WTC11 (cell line): ENCODE measurements at regions not wholly inside any gene's neighbourhood (a gene's known extent, or its start where the extent isn't known, plus 50 kb on each side); places are given as distances from the start of the nearest gene placed in this dataset.

Source experiments
- AFF4 ChIP-seq: sonication (generic); formaldehyde crosslinking; IDR thresholded peaks from 2 replicates; pipeline ENCODE4 v1.8.1; 2023; ENCODE audit warnings: mild to moderate bottlenecking, missing genetic modification reagents, borderline replicate concordance
- ATF2 ChIP-seq: sonication (generic); formaldehyde crosslinking; IDR thresholded peaks from 2 replicates; pipeline ENCODE4 v1.8.1; 2022; ENCODE audit warnings: low read depth, missing genetic modification reagents, borderline replicate concordance
- CTCF ChIP-seq: fragments of 200-600 bp; IDR thresholded peaks from 2 replicates; pipeline ENCODE4 v1.8.0; 2022; ENCODE audit warnings: antibody characterized with exemption
- EMX1 ChIP-seq: fragments of 250-450 bp; sonication (Bioruptor Pico); IDR thresholded peaks from 2 replicates; pipeline ENCODE4 v1.8.0; 2021; ENCODE audit warnings: mild to moderate bottlenecking
- FOXP1 ChIP-seq: sonication (generic); formaldehyde crosslinking; IDR thresholded peaks from 2 replicates; pipeline ENCODE4 v1.8.0; 2022; ENCODE audit warnings: missing genetic modification reagents, mild to moderate bottlenecking, moderate library complexity, borderline replicate concordance
- HMGA2 ChIP-seq: fragments of 250-450 bp; sonication (Bioruptor Pico); IDR thresholded peaks from 2 replicates; pipeline ENCODE4 v1.4.0; 2021; ENCODE audit warnings: mild to moderate bottlenecking, moderate library complexity
- HMGXB4 ChIP-seq: sonication (generic); formaldehyde crosslinking; IDR thresholded peaks from 2 replicates; pipeline ENCODE4 v1.8.1; 2023; ENCODE audit warnings: mild to moderate bottlenecking, moderate library complexity, missing genetic modification reagents
- NFYB ChIP-seq: sonication (generic); formaldehyde crosslinking; conservative IDR thresholded peaks from 2 replicates; pipeline ENCODE4 v1.8.0; 2022; ENCODE audit warnings: low read depth, missing genetic modification reagents
- SP1 ChIP-seq: sonication (generic); formaldehyde crosslinking; conservative IDR thresholded peaks from 2 replicates; pipeline ENCODE4 v1.8.1; 2022; ENCODE audit warnings: missing genetic modification reagents
- USF1 ChIP-seq: sonication (generic); formaldehyde crosslinking; IDR thresholded peaks from 2 replicates; pipeline ENCODE4 v1.8.0; 2022; ENCODE audit warnings: mild to moderate bottlenecking, missing genetic modification reagents
- ZBTB21 ChIP-seq: sonication (generic); formaldehyde crosslinking; IDR thresholded peaks from 2 replicates; pipeline ENCODE4 v1.8.1; 2023; ENCODE audit warnings: mild to moderate bottlenecking, missing genetic modification reagents, borderline replicate concordance
- ZMAT4 ChIP-seq: fragments of 250-450 bp; sonication (Bioruptor Pico); IDR thresholded peaks from 2 replicates; pipeline ENCODE4 v1.9.0; 2021; ENCODE audit warnings: mild to moderate bottlenecking
- ZNF263 ChIP-seq: sonication (generic); formaldehyde crosslinking; IDR thresholded peaks from 2 replicates; pipeline ENCODE4 v1.8.1; 2022; ENCODE audit warnings: low read depth, mild to moderate bottlenecking, moderate library complexity, missing genetic modification reagents
- TF ChIP-seq, protein P1 (sequence below): sonication (generic); formaldehyde crosslinking; IDR thresholded peaks from 2 replicates; pipeline ENCODE4 v1.8.0; 2022; ENCODE audit warnings: mild to moderate bottlenecking, missing genetic modification reagents

GRCh38 chr21:38659936-38660332 is 145.8 kb upstream of the ETS2 start:
- TF ChIP-seq AFF4 (CRISPR knock-in tag) (no peak), HMGA2 (no peak), NFYB (CRISPR knock-in tag) (no peak), HMGXB4 (CRISPR knock-in tag) (no peak), USF1 (CRISPR knock-in tag) (no peak), SP1 (CRISPR knock-in tag) (no peak), CTCF (no peak), ATF2 (CRISPR knock-in tag) (no peak), EMX1 (CRISPR knock-in tag) (no peak), ZMAT4 (CRISPR knock-in tag) (no peak), ZBTB21 (no peak), FOXP1 (CRISPR knock-in tag) (no peak), ZNF263 (CRISPR knock-in tag) (no peak)
- TF ChIP-seq, protein P1, sequence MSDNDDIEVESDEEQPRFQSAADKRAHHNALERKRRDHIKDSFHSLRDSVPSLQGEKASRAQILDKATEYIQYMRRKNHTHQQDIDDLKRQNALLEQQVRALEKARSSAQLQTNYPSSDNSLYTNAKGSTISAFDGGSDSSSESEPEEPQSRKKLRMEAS (CRISPR knock-in tag), result no peak
